Chondrocyte (in vitro differentiated cells): ENCODE measurements at regions not wholly inside any gene's neighbourhood (a gene's known extent, or its start where the extent isn't known, plus 50 kb on each side); places are given as distances from the start of the nearest gene placed in this dataset.

Source experiments
- DNase-seq: peaks from one replicate; pipeline ENCODE4 v3.0.0; 2021; ENCODE audit warnings: mixed read lengths, low spot score
- H3K27ac Mint-ChIP-seq: one replicate; pipeline ENCODE4 v1.8.0; 2021; ENCODE audit warnings: mild to moderate bottlenecking, moderate library complexity, mixed read lengths; ENCODE audit not compliant: unreplicated experiment
- H3K27me3 Mint-ChIP-seq: 2 replicates; pipeline ENCODE4 v1.8.0; 2021; ENCODE audit warnings: low read depth, mixed read lengths
- H3K36me3 Mint-ChIP-seq: 2 replicates; pipeline ENCODE4 v1.8.0; 2021; ENCODE audit warnings: low read depth, mixed read lengths
- H3K4me1 Mint-ChIP-seq: 2 replicates; pipeline ENCODE4 v1.8.0; 2021; ENCODE audit warnings: low read depth, mild to moderate bottlenecking, mixed read lengths
- H3K4me3 Mint-ChIP-seq: one replicate; pipeline ENCODE4 v1.8.0; 2021; ENCODE audit warnings: mild to moderate bottlenecking, moderate library complexity, mixed read lengths; ENCODE audit not compliant: unreplicated experiment
- H3K9me3 Mint-ChIP-seq: 2 replicates; pipeline ENCODE4 v1.8.0; 2021; ENCODE audit warnings: low read depth, mixed read lengths
- CTCF ChIP-seq: fragments of 200-600 bp; sonication (generic); IDR thresholded peaks from 2 replicates; pipeline ENCODE4 v1.5.0; 2021; ENCODE audit warnings: antibody characterized with exemption, mild to moderate bottlenecking, moderate library complexity

GRCh38 chr15:95840855-95841254, 489.6 kb upstream of the NR2F2 start:
- Mint-ChIP-seq H3K4me1 (peaks cover 45% of the 10 kb centered on the region), H3K9me3 (peaks cover 7% of the 10 kb centered on the region), H3K27me3 (no peaks in the 10 kb centered on the region), H3K36me3 (peaks cover 3% of the 10 kb centered on the region), H3K4me3 (no peak overlapping the region), H3K27ac (no peak overlapping the region)
- no peak for TF ChIP-seq CTCF
- no peak for DNase-seq

GRCh38 chr15:95842576-95842975, 487.9 kb upstream of the NR2F2 start:
- Mint-ChIP-seq H3K27ac (peak overlapping the region; percentile 93), H3K9me3 (peaks cover 7% of the 10 kb centered on the region), H3K36me3 (peaks cover 3% of the 10 kb centered on the region), H3K4me3 (no peak overlapping the region), H3K27me3 (no peaks in the 10 kb centered on the region), H3K4me1 (peaks cover 51% of the 10 kb centered on the region)
- no peak for TF ChIP-seq CTCF
- DNase-seq, result no peak

- Mint-ChIP-seq H3K27me3 (no peaks in the 10 kb centered on the region), H3K27ac (peak overlapping the region; percentile 93), H3K36me3 (peaks cover 3% of the 10 kb centered on the region), H3K4me1 (peaks cover 53% of the 10 kb centered on the region), H3K9me3 (peaks cover 7% of the 10 kb centered on the region), H3K4me3 (no peak overlapping the region)
- no peak for TF ChIP-seq CTCF
- no peak for DNase-seq
These were observed 487.1 kb upstream of the NR2F2 start for GRCh38 chr15:95843241-95843910.

- peaks cover 37% of the 10 kb centered on the region for H3K4me1 Mint-ChIP-seq
- peaks cover 4% of the 10 kb centered on the region for H3K36me3 Mint-ChIP-seq
- peak overlapping the region; percentile 80 for H3K27ac Mint-ChIP-seq
- no peaks in the 10 kb centered on the region for H3K27me3 Mint-ChIP-seq
- no peak for TF ChIP-seq CTCF
- H3K9me3 Mint-ChIP-seq, result peaks cover 8% of the 10 kb centered on the region
- no peak for DNase-seq
- no peak overlapping the region for H3K4me3 Mint-ChIP-seq
These were observed 484.5 kb upstream of the NR2F2 start for GRCh38 chr15:95845862-95846515.

- peaks cover 27% of the 10 kb centered on the region for H3K4me1 Mint-ChIP-seq
- H3K36me3 Mint-ChIP-seq, result peaks cover 3% of the 10 kb centered on the region
- no peak for DNase-seq
- no peak overlapping the region for H3K4me3 Mint-ChIP-seq
- H3K27ac Mint-ChIP-seq, result no peak overlapping the region
- peaks cover 8% of the 10 kb centered on the region for H3K9me3 Mint-ChIP-seq
- H3K27me3 Mint-ChIP-seq, result no peaks in the 10 kb centered on the region
- TF ChIP-seq CTCF, result no peak
These were observed 482.4 kb upstream of the NR2F2 start for GRCh38 chr15:95848126-95848525.
